Natural killer cell (primary cell): ENCODE measurements at regions not wholly inside any gene's neighbourhood (a gene's known extent, or its start where the extent isn't known, plus 50 kb on each side); places are given as distances from the start of the nearest gene placed in this dataset.

Experiments
- ATAC-seq, 3 donors: fragments of 150-1000 bp in 2 of 3; fragments of 200-7000 bp in 1 of 3; cut with Tn5 transposase; 1 replicate in 1 of 3; 2 replicates in 2 of 3; pipeline ENCODE4 v1.10.0; 2021; ENCODE audit warnings: mild to moderate bottlenecking in 2 of 3, moderate library complexity in 2 of 3
- DNase-seq, 2 donors: peaks; one replicate each; pipeline versions ENCODE4 v3.0.0 to v3.0.0-alpha.2; 2013 to 2021; ENCODE audit warnings: mixed read lengths in 1 of 2
- H3K27ac ChIP-seq: one replicate; pipeline ENCODE4 v1.5.1; 2013; ENCODE audit warnings: mild to moderate bottlenecking, low read length
- H3K27me3 ChIP-seq: one replicate; pipeline ENCODE4 v1.6.1; 2013; ENCODE audit warnings: low read length; ENCODE audit not compliant: control insufficient read depth, insufficient read depth
- H3K36me3 ChIP-seq: one replicate; pipeline ENCODE4 v1.6.1; 2013; ENCODE audit warnings: low read length; ENCODE audit not compliant: control insufficient read depth, insufficient read depth
- H3K4me1 ChIP-seq: one replicate; pipeline ENCODE4 v1.6.1; 2013; ENCODE audit warnings: low read length; ENCODE audit not compliant: control insufficient read depth, insufficient read depth
- H3K4me3 ChIP-seq: one replicate; pipeline ENCODE4 v1.5.1; 2013; ENCODE audit warnings: low read length
- H3K9me3 ChIP-seq: one replicate; pipeline ENCODE4 v1.6.1; 2013; ENCODE audit warnings: low read length; ENCODE audit not compliant: control insufficient read depth, insufficient read depth
- H3K27ac Mint-ChIP-seq, 2 donors: one replicate each; pipeline ENCODE4 v1.8.0; 2022; ENCODE audit warnings: mild to moderate bottlenecking in 2 of 2, mixed read lengths in 2 of 2, moderate library complexity in 1 of 2
- H3K27me3 Mint-ChIP-seq, 2 donors: one replicate each; pipeline ENCODE4 v1.8.0; 2022; ENCODE audit warnings: low read depth in 2 of 2, mixed read lengths in 2 of 2
- H3K36me3 Mint-ChIP-seq: one replicate; pipeline ENCODE4 v1.8.0; 2022; ENCODE audit warnings: mixed read lengths
- H3K4me1 Mint-ChIP-seq, 2 donors: one replicate each; pipeline ENCODE4 v1.8.0; 2022; ENCODE audit warnings: mixed read lengths in 2 of 2
- H3K4me3 Mint-ChIP-seq: one replicate; pipeline ENCODE4 v1.8.0; 2022; ENCODE audit warnings: mild to moderate bottlenecking, moderate library complexity, mixed read lengths
- H3K9me3 Mint-ChIP-seq, 2 donors: one replicate each; pipeline ENCODE4 v1.8.0; 2022; ENCODE audit warnings: mixed read lengths in 2 of 2
- WGBS: methylation state at CpG from one replicate; pipeline ENCODE4 v1.1.7; 2013; ENCODE audit warnings: missing lambda C conversion rate; ENCODE audit not compliant: insufficient coverage; 5-methylcytosine and 5-hydroxymethylcytosine counted together
- intact Hi-C: fragments of 100-400 bp; cut with micrococcal nuclease; formaldehyde crosslinking; loops from one replicate; pipeline ENCODE4 v1.14.2; 2022
- TF ChIP-seq, protein P1 (sequence below): fragments of 200-600 bp; IDR thresholded peaks from one replicate; pipeline ENCODE4 v1.8.0; 2022; ENCODE audit warnings: antibody characterized with exemption

DNA sequence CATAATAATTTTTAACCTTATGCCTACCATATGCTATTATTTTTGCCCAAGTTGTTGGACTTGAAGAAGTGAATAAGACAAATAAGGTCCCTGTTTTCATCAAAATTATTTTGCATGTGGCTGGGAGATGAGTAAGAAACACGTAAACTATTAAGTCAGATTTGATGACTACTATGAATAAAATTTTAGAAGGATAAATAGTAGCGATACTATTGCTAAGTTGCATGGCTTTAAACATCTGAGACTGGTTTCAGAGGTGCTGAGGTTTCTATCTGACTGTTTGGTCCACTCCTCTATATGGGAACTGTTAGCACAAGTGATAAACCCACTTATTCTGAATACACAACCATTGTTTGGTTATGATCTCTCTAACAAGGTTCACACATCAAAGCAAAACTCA lies 674.3 kb upstream of the MDGA2 start:
- no peaks in the 10 kb centered on the region for H3K27me3 ChIP-seq

DNA sequence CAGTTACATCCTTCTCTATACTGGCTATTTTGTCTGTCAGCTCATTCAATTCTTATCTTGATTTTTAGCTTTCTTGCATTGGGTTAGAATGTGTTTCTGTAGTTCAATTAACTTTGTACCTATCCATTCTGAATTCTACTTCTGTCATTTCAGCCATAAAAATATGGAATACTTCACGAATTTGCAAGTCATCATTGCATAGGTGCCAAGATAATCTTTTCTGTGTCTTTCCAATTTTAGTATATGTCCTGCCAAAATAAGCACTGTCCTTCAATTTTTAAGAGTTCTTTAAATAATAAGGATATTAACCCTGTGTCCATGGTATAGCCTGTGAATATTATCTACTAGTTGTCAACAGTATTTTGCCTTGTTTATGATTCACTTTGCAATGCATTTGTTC lies 665.7 kb upstream of the MDGA2 start:
- H3K27me3 ChIP-seq, result no peaks in the 10 kb centered on the region
- DNase-seq (no peak), ATAC-seq (no peak)
- no peaks in the 10 kb centered on the region for H3K9me3 ChIP-seq
- H3K27ac Mint-ChIP-seq, result no peak overlapping the region
- intact Hi-C loops, result no loop called here
- H3K27me3 Mint-ChIP-seq, result no peaks in the 10 kb centered on the region
- TF ChIP-seq, protein P1, sequence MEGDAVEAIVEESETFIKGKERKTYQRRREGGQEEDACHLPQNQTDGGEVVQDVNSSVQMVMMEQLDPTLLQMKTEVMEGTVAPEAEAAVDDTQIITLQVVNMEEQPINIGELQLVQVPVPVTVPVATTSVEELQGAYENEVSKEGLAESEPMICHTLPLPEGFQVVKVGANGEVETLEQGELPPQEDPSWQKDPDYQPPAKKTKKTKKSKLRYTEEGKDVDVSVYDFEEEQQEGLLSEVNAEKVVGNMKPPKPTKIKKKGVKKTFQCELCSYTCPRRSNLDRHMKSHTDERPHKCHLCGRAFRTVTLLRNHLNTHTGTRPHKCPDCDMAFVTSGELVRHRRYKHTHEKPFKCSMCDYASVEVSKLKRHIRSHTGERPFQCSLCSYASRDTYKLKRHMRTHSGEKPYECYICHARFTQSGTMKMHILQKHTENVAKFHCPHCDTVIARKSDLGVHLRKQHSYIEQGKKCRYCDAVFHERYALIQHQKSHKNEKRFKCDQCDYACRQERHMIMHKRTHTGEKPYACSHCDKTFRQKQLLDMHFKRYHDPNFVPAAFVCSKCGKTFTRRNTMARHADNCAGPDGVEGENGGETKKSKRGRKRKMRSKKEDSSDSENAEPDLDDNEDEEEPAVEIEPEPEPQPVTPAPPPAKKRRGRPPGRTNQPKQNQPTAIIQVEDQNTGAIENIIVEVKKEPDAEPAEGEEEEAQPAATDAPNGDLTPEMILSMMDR, result no peak
- H3K4me1 Mint-ChIP-seq, result no peaks in the 10 kb centered on the region
- peaks cover 17 to 33% of the 10 kb centered on the region in 2 donors for H3K9me3 Mint-ChIP-seq
- H3K4me1 ChIP-seq, result no peaks in the 10 kb centered on the region
- WGBS, result 57% methylated on average over 1 of the region's 1 CpG
- H3K4me3 ChIP-seq, result no peak overlapping the region
- no peak overlapping the region for H3K27ac ChIP-seq
- H3K36me3 Mint-ChIP-seq, result no peaks in the 10 kb centered on the region
- no peak overlapping the region for H3K4me3 Mint-ChIP-seq
- no peaks in the 10 kb centered on the region for H3K36me3 ChIP-seq

More for the DNA sequence above, 674.3 kb upstream of the MDGA2 start:
- peaks cover 7 to 9% of the 10 kb centered on the region in 2 donors for H3K9me3 Mint-ChIP-seq
- H3K36me3 Mint-ChIP-seq, result no peaks in the 10 kb centered on the region
- no peaks in the 10 kb centered on the region for H3K4me1 ChIP-seq
- no peak overlapping the region for H3K4me3 ChIP-seq
- H3K27me3 Mint-ChIP-seq, result no peaks in the 10 kb centered on the region
- intact Hi-C loops, result no loop called here
- H3K4me3 Mint-ChIP-seq, result no peak overlapping the region
- TF ChIP-seq, protein P1, result no peak
- no peaks in the 10 kb centered on the region for H3K9me3 ChIP-seq
- H3K4me1 Mint-ChIP-seq, result no peaks in the 10 kb centered on the region
- DNase-seq, result no peak
- H3K36me3 ChIP-seq, result no peaks in the 10 kb centered on the region
- no peak overlapping the region for H3K27ac Mint-ChIP-seq
- no peak for ATAC-seq
- H3K27ac ChIP-seq, result no peak overlapping the region
- WGBS, result 81% methylated on average over 2 of the region's 2 CpGs

DNA sequence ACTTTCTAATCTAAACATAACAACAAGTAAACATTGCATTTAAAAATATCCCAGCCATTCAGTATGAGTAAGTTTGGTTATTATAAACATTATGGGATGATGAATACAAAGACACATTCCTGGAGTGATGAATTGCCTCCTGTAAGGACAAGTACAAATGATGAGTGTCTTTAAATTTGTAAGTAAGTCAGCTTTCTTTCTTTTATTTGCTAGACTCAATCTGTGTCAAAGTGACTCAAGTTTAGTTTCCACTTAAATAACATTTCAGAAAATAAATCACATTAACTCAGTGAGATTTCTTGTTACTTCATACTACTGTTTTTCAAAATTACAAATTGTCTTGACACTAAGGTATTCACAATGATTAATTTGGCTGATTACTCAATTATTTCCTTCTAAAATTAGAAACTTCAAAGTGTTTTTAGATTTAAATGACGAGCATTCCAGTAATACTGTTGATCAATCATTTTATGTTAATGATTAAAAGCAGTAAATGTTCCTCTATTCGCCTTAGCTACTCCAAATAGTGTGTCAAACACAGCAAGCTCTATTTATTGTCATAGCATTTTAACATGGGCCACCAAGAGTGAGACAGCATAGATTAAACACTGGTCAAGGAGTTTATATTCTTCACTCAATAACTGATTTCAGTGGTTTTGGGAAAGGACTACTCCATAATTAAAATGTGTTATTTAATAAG lies 658.0 kb upstream of the MDGA2 start:
- H3K36me3 Mint-ChIP-seq, result no peaks in the 10 kb centered on the region
- ATAC-seq (no peak), DNase-seq (no peak)
- Histone ChIP-seq H3K27me3 (no peaks in the 10 kb centered on the region), H3K9me3 (no peaks in the 10 kb centered on the region), H3K4me1 (no peaks in the 10 kb centered on the region), H3K36me3 (no peaks in the 10 kb centered on the region), H3K4me3 (no peak overlapping the region), H3K27ac (no peak overlapping the region)
- no peaks in the 10 kb centered on the region for H3K27me3 Mint-ChIP-seq
- H3K4me3 Mint-ChIP-seq, result no peak overlapping the region
- H3K4me1 Mint-ChIP-seq, result no peaks in the 10 kb centered on the region
- no CpG with 5 or more reads among the region's 2 CpGs for WGBS
- no peak overlapping the region for H3K27ac Mint-ChIP-seq
- peaks cover 10 to 18% of the 10 kb centered on the region in 2 donors for H3K9me3 Mint-ChIP-seq
- TF ChIP-seq, protein P1, result no peak
- intact Hi-C loops, result no loop called here

DNA sequence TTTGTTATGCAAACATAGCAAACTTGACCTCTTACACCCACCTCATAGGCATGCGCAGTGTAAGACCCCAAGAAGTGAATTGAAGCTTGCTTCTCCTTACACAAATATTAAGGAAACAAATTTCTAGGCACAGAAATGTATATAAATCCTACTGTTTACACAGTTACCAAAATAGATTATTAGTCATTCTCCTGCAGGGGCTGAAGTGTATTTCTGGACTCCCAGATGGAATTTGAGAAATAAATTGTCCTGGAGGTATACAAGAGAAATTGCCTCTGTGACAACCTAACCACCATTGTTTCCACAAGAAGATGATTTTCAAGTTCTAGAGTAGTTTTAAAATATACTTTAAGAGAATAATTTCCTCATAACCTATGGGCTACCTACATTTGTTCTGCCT lies 656.0 kb upstream of the MDGA2 start:
- no peaks in the 10 kb centered on the region for H3K4me1 Mint-ChIP-seq
- 86% methylated on average over 1 of the region's 1 CpG for WGBS
- no peak overlapping the region for H3K27ac Mint-ChIP-seq
- intact Hi-C loops, result no loop called here
- Histone ChIP-seq H3K27me3 (no peaks in the 10 kb centered on the region), H3K36me3 (no peaks in the 10 kb centered on the region), H3K4me3 (no peak overlapping the region), H3K9me3 (peaks cover 3% of the 10 kb centered on the region), H3K27ac (no peak overlapping the region), H3K4me1 (no peaks in the 10 kb centered on the region)
- TF ChIP-seq, protein P1, result no peak
- no peak for DNase-seq
- ATAC-seq, result no peak
- no peaks in the 10 kb centered on the region for H3K36me3 Mint-ChIP-seq
- no peak overlapping the region for H3K4me3 Mint-ChIP-seq
- H3K27me3 Mint-ChIP-seq, result no peaks in the 10 kb centered on the region
- H3K9me3 Mint-ChIP-seq, result peaks cover 12 to 13% of the 10 kb centered on the region in 2 donors
